T-helper 1 cell treated with Interleukin-12 subunit alpha and Interleukin-12 subunit beta and Interleukin-4 antibody, amounts not matched to agents 30 μg/mL and 1 μg/mL, for 36 hours (primary cell): ENCODE measurements at regions not wholly inside any gene's neighbourhood (a gene's known extent, or its start where the extent isn't known, plus 50 kb on each side); places are given as distances from the start of the nearest gene placed in this dataset.
A peak's percentile ranks its signal among the peaks of the same experiment; 100 is the strongest.

Experiments
- H3K27ac Mint-ChIP-seq: one replicate; pipeline ENCODE4 v1.8.0; 2021; ENCODE audit warnings: mild to moderate bottlenecking, mixed read lengths
- H3K27me3 Mint-ChIP-seq: one replicate; pipeline ENCODE4 v1.8.0; 2021; ENCODE audit warnings: low read depth, mixed read lengths
- H3K36me3 Mint-ChIP-seq: one replicate; pipeline ENCODE4 v1.8.0; 2021; ENCODE audit warnings: low read depth, mixed read lengths
- H3K4me1 Mint-ChIP-seq: one replicate; pipeline ENCODE4 v1.8.0; 2021; ENCODE audit warnings: low read depth, mixed read lengths
- H3K4me3 Mint-ChIP-seq: one replicate; pipeline ENCODE4 v1.8.0; 2021; ENCODE audit warnings: mild to moderate bottlenecking, moderate library complexity, mixed read lengths
- H3K9me3 Mint-ChIP-seq: one replicate; pipeline ENCODE4 v1.8.0; 2021; ENCODE audit warnings: mixed read lengths

DNA sequence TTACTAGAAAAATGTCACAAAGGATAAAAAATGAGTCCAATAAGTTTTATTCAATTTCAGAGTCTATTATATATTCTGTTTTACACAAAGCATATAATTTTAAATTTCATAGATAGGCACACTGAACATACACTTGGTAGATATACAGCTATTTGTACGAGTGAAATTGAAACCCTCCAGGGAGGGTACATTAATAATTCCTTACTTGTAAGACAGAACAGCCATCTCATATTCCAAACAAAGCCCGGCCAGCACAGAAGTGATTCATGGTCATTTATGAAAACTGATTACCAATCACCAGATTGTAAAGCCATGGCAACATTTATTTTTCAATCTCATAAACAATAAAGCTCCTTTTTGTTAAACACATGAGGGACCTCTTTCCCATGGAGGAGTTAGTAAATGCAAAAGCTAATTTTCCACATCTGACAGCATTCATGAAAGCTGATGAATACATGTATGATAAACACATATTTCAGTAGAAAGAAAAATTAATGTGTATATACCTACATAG lies 190.6 kb downstream of the TDRD15 start:
- H3K36me3 Mint-ChIP-seq, result no peaks in the 10 kb centered on the region
- no peak overlapping the region for H3K27ac Mint-ChIP-seq
- H3K4me3 Mint-ChIP-seq, result no peak overlapping the region
- no peaks in the 10 kb centered on the region for H3K27me3 Mint-ChIP-seq
- H3K4me1 Mint-ChIP-seq, result no peaks in the 10 kb centered on the region
- no peaks in the 10 kb centered on the region for H3K9me3 Mint-ChIP-seq

DNA sequence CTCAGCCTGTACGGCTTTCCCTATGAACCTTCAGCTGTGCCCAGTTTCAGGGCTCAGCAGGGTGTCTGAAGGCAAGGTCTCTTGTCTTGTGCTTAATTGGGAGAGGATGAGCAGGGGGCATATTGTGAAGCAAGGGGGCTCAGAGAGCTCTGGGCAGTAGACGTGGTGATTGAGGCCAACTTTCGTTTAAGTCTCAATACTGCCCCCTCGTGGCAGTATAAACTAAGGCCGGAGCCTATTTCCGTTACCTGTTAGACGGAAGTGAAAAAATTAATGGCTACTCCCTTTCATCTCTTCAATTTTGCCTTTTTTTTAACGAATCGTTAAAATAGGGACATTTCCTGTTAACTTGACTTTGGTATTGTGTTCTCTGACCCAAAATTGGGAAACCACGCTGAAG lies 193.4 kb downstream of the TDRD15 start:
- H3K27me3 Mint-ChIP-seq, result no peaks in the 10 kb centered on the region
- no peak overlapping the region for H3K4me3 Mint-ChIP-seq
- no peaks in the 10 kb centered on the region for H3K4me1 Mint-ChIP-seq
- no peaks in the 10 kb centered on the region for H3K9me3 Mint-ChIP-seq
- H3K27ac Mint-ChIP-seq, result no peak overlapping the region
- H3K36me3 Mint-ChIP-seq, result no peaks in the 10 kb centered on the region

DNA sequence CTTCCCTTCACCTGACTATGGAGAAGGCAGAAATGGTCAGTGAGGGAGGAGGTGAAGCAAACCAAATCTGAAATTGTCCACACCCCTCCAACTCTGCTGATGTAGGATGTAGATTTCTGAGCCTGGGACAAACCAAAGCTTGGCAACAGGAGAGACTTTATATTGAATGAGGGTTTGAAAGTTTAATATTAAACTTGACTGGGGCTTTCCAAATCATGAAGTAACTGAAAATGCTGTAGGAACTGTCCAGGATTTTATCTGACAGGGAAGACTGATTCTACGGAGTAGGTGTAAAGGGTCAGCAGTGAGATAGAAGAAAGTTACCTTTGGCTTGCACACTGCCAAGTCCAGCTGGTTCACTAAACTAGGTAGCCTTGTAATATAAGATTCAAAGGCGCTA lies 194.5 kb downstream of the TDRD15 start:
- Mint-ChIP-seq H3K4me1 (no peaks in the 10 kb centered on the region), H3K27ac (no peak overlapping the region), H3K9me3 (no peaks in the 10 kb centered on the region), H3K36me3 (no peaks in the 10 kb centered on the region), H3K27me3 (no peaks in the 10 kb centered on the region), H3K4me3 (no peak overlapping the region)

DNA sequence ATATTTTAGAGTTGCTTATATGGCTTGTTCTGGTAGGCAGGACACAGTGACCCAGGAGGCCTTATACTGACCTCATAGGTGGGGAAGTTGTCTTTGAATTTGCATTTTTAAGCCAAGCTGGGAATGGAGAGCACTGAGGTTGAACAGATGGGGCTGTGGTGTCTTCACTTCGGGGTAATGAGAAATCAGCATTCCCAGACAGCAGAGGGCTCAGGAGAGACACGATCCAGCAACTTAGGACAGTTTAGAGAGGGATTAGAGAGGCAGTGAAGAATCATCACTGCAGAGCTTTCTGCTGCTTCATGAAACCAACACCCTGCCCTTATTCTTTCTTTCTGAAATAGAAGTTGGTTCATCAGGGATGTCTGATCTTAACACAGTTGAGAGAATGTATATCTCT lies 202.4 kb downstream of the TDRD15 start:
- H3K4me1 Mint-ChIP-seq, result no peaks in the 10 kb centered on the region
- H3K9me3 Mint-ChIP-seq, result peaks cover 4% of the 10 kb centered on the region
- no peaks in the 10 kb centered on the region for H3K36me3 Mint-ChIP-seq
- H3K4me3 Mint-ChIP-seq, result no peak overlapping the region
- no peak overlapping the region for H3K27ac Mint-ChIP-seq
- H3K27me3 Mint-ChIP-seq, result no peaks in the 10 kb centered on the region

DNA sequence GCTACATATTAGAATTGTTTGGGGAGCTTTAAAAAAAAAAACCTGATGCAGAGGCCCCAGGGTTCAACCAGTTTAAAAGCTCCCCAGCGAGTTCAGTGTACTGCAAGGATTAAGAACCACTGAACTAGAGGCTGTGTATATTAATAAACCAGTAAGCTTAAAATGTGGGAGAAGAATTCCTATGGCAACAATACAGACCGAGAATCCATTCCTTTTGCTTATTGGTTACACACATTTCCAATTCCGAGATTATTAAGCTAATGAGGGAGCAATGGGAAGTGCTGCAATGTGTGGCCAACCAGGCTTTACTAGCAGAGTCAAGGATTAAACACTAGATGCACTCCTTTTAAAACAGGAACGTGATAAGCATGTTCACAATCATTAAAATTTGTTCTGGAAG lies 204.4 kb downstream of the TDRD15 start:
- Mint-ChIP-seq H3K27me3 (no peaks in the 10 kb centered on the region), H3K9me3 (peaks cover 4% of the 10 kb centered on the region), H3K27ac (no peak overlapping the region), H3K4me3 (no peak overlapping the region), H3K36me3 (no peaks in the 10 kb centered on the region), H3K4me1 (no peaks in the 10 kb centered on the region)

DNA sequence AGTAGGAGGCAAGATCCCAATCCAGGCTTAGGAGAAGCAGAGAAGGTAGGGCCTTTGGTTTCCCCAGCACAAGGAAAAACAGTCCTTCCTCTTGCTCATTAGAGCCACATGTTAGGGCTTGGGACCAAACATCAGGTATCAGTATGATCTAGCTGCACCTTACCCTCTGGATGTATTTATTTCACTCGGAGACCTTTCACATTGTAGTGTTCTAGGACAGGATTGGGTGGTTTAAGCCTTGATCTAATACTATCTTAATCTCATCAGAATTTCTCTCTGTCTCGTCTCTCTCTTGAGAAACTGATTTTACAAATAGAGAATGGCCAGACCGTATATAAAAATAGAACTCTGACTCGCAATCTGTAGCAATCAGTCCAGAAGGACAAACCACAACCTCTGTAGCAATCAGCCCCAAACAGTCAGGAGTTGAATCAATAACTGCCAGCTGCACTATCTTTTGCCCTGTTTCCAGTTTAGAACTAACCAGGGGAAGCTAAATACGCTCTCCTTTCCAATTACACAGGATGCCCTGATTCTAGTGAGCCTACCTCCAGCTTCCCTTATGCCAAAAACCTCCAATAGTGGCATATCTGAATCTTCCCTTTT lies 207.1 kb downstream of the TDRD15 start:
- H3K4me3 Mint-ChIP-seq, result no peak overlapping the region
- peaks cover 7% of the 10 kb centered on the region for H3K9me3 Mint-ChIP-seq
- H3K36me3 Mint-ChIP-seq, result no peaks in the 10 kb centered on the region
- H3K27me3 Mint-ChIP-seq, result no peaks in the 10 kb centered on the region
- no peak overlapping the region for H3K27ac Mint-ChIP-seq
- no peaks in the 10 kb centered on the region for H3K4me1 Mint-ChIP-seq

DNA sequence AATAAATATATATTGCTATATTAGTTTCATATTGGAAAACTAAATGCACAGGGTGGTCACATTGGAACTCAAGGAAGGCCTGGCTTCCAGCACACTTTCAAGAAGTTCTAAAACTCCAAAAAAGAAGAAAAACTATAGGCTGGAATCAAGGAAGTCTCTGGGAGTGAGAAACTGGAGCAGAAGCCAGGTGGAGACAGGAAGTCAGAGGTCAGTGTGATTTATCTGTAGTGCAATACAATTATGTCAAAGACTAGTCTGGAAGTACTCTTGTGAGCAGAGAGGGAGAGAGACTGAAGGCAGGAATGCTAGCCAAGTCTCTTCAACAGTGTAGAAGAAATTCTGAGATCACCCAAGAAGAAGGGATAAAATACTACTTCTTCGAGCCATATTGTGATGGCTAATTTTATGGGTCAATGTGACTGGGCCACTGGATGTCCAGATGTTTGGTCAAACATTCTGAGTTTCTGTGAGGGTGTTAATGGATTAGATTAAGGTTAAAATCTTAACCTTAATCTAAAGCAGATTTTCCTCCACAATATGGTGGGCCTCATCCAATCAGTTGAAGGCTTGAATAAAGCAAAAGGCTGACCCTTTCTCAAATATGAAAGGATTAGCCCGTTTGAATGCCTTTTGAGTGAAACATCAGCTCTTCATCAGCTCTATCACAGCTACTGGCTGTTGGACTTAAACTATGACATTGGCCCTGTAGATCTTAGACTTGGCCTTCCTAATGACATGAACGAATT lies 208.0 kb downstream of the TDRD15 start:
- Mint-ChIP-seq H3K27ac (no peak overlapping the region), H3K27me3 (no peaks in the 10 kb centered on the region), H3K36me3 (no peaks in the 10 kb centered on the region), H3K4me3 (no peak overlapping the region), H3K9me3 (peaks cover 9% of the 10 kb centered on the region), H3K4me1 (no peaks in the 10 kb centered on the region)

DNA sequence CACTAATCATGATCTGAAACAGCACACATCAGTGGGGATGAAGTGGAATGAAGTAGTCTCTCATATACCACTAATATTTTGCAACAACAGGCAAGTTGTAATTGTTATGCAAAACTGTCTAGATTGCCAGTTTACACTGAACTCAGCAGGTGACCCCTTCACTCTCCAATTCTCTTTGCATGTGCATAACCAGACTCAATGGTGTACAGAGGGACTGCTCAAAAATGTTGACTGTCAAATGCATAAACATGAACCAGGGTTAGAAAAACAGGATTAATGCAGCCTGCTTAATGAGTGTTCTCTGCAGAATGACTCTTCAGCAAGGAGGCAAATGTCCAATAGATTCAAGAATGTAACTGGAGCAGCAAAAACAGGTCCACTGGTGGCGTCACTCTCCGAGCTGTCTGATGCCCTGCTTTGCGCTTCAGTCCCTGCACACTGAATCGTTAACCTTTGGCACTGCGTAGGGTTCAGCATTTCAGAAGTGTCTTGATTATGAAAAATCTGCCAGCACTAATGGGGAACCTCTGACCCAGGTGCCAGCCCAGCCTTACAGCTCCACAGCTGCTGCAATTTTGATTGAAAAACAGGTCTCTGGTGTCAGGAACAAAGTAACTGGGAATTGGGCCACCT lies 209.3 kb downstream of the TDRD15 start:
- H3K27me3 Mint-ChIP-seq, result no peaks in the 10 kb centered on the region
- H3K4me1 Mint-ChIP-seq, result no peaks in the 10 kb centered on the region
- H3K36me3 Mint-ChIP-seq, result no peaks in the 10 kb centered on the region
- H3K4me3 Mint-ChIP-seq, result no peak overlapping the region
- peaks cover 9% of the 10 kb centered on the region for H3K9me3 Mint-ChIP-seq
- no peak overlapping the region for H3K27ac Mint-ChIP-seq

DNA sequence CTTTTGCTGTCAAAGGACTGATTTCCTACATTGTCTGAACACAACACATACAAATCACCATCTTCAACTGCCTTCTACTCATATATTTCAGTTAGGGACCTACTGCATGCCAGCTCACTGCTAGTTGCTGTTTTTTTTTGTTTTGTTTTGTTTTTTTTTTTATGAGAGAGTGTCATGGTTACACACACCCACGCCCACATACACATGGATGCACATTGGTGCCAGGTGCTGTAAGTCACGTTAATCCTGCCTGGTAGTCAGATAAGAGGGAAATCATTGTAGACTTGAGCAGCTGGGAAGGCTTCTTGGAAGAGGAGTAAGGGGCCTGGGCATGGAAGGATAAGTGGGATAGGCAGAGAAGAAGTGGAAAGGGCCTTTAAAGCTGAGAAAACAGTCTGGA lies 209.9 kb downstream of the TDRD15 start:
- no peaks in the 10 kb centered on the region for H3K27me3 Mint-ChIP-seq
- no peaks in the 10 kb centered on the region for H3K36me3 Mint-ChIP-seq
- H3K9me3 Mint-ChIP-seq, result peaks cover 9% of the 10 kb centered on the region
- peak overlapping the region; percentile 29 for H3K27ac Mint-ChIP-seq
- no peak overlapping the region for H3K4me3 Mint-ChIP-seq
- no peaks in the 10 kb centered on the region for H3K4me1 Mint-ChIP-seq

DNA sequence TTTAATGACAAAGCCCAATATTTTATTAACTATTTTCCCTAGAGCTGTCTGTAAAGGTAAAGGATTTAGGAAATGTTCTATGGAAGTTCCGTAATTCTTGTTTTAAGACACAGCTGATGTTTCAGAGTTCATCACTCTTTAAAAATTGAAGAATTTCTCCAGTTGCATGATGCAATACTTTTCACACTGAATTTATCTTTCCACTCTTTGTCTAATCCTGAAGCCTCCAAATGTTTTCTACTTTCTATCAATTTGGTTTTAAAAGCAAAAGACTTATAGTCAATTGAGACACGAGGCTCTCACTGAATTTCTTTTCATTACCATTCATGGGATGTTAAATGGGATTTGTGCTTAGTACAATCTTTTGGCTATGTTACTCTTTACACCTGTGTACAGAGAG lies 223.2 kb downstream of the TDRD15 start:
- no peak overlapping the region for H3K4me3 Mint-ChIP-seq
- no peak overlapping the region for H3K27ac Mint-ChIP-seq
- H3K9me3 Mint-ChIP-seq, result no peaks in the 10 kb centered on the region
- H3K36me3 Mint-ChIP-seq, result no peaks in the 10 kb centered on the region
- H3K27me3 Mint-ChIP-seq, result no peaks in the 10 kb centered on the region
- no peaks in the 10 kb centered on the region for H3K4me1 Mint-ChIP-seq

DNA sequence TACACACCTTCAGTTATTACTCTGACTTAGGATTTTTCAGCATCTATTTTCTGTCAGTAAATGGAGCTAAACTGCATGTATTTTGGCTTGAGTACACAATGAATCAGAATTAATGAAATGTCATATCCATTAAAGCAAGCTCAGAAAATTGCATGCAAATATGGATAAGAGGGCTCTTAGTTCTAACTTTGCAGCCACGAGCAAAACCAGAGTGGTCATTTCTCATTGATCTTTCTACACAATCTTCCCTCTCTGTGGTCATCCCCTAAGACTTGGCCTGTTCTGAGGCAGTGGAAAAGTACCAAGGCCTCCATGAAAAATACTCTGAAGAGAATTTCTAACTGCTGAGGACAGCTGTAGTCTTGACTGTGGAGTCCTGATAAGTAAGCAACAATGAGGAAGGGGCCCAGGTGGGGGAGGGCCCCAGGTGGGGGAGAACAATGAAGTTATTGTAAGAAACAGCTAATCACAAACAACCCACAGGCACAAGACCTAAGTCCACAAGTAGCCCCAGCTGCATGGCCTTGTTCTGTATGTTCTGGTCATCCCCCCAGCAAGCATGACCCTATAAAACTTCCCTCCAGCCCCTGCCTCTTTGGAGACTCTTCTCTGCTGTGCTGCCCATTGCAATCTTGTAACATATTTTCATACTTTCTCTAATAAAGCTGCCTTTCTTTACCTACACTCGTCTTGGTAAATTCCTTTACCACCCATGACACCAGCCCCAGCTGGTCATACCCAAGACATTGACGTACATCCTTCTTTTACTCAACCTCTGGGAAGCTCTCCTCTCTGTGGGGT lies 230.3 kb downstream of the TDRD15 start:
- Mint-ChIP-seq H3K36me3 (no peaks in the 10 kb centered on the region), H3K9me3 (no peaks in the 10 kb centered on the region), H3K4me3 (no peak overlapping the region), H3K27ac (no peak overlapping the region), H3K4me1 (no peaks in the 10 kb centered on the region), H3K27me3 (no peaks in the 10 kb centered on the region)

DNA sequence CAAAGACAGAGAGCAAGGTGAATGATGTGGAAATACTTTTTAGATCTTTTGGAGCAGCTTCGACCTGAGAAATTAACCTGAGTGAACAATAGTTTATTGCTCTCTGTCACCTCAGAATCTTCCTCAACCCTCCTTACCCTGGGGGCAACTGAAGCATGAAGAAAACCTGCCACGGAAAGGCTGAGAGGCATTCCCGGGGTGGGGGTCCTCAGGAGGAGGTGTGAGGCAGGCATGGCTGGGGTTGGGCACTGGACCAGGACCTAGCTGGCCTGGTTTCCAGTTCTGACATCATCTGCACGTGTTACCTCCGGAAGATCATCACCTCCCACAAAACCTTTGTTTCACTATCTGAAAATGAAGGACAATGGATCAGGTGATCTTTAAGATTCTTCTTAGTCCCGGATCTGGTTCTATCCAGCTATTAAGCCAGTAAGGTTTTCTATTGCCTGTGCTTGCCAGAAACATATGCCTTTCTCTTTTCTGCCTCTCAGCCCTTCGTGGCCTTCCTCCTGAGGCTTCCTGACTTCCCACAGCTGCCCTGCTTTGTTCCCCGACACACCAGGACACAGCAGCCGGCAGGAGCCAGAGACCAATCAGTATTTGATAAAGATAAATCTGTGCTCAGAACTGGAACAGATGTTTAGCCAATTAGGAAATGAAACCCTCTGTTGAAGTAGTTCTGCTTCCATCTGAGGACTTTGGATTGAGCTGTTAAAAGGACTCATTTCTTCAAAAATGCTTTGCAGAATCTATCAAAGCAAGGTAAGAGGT lies 232.5 kb downstream of the TDRD15 start:
- H3K27ac Mint-ChIP-seq, result no peak overlapping the region

DNA sequence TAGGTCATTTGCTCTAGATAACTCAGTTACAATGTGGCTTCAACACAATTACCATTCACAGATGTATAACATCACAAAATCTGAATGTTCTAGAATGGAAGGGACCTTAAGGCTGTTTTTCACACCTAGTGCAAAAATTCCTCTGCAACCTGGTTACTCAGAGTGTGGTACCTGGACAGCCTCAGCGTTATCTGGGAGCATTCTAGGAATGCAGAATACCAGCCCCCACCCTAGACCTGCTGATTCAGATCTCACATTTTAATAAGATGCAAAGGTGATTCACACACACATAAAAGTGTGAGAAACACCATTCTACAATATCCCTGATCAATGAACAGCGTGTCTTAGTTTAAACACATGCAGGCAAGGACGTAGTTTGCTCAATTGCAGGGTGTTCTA lies 233.1 kb downstream of the TDRD15 start:
- Mint-ChIP-seq H3K36me3 (no peaks in the 10 kb centered on the region), H3K27ac (no peak overlapping the region), H3K27me3 (no peaks in the 10 kb centered on the region), H3K4me1 (no peaks in the 10 kb centered on the region), H3K9me3 (no peaks in the 10 kb centered on the region), H3K4me3 (no peak overlapping the region)

More for the DNA sequence above, 232.5 kb downstream of the TDRD15 start:
- Mint-ChIP-seq H3K27me3 (no peaks in the 10 kb centered on the region), H3K36me3 (no peaks in the 10 kb centered on the region), H3K4me3 (no peak overlapping the region), H3K4me1 (no peaks in the 10 kb centered on the region), H3K9me3 (no peaks in the 10 kb centered on the region)

DNA sequence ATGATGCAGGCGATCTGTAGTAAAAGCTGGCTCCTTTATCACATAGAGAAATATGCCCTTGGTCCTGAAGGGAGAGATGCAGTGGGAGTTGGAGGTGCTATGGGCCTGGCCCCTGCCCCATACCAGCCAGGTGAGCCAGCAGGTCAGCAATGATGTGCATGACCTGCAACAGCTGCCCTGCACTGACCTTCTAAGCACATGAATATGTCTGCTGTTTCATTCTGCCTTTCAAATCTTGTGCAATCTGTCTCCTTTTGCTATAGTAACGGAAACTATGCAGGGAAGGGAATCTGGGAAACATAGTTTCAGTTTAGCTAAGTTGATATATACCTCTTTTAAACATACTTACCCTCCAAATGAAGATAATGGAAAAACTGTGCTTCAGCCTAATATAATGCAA lies 235.2 kb downstream of the TDRD15 start:
- Mint-ChIP-seq H3K4me1 (no peaks in the 10 kb centered on the region), H3K36me3 (no peaks in the 10 kb centered on the region), H3K9me3 (no peaks in the 10 kb centered on the region), H3K4me3 (no peak overlapping the region), H3K27ac (no peak overlapping the region), H3K27me3 (no peaks in the 10 kb centered on the region)
